GM19193 (cell line): ENCODE measurements at regions not wholly inside any gene's neighbourhood (a gene's known extent, or its start where the extent isn't known, plus 50 kb on each side); places are given as distances from the start of the nearest gene placed in this dataset.

Experiments
- POLR2A ChIP-seq: IDR thresholded peaks from 4 replicates; pipeline ENCODE4 v1.6.1; 2011; ENCODE audit not compliant: insufficient read depth, insufficient read length; ENCODE audit errors: extremely low read depth

DNA sequence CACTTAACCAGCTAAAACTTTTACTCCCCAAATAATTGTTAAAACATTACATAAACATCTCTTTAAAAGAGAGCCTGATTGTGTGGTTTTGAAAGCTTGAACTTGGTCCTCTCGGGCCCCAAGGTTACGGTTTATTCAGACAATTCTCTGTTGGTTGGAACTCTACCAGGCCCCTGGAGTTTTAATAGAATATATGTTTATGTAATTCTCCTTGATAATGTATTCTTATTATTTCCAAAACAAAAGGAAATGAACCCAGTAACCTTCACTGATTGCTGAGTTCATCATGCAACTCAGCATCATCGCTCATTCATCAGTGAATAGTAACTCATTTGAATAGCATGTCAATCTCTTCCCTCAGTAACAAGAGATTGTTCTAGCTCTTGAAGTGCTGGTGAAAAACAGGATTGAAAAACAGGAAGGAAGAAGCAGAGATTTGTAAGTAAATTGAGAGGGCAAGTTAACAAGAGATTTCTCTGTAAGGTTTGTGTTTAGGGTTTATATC lies 464.5 kb upstream of the MARCKS start:
- TF ChIP-seq POLR2A = no peak

GRCh38 chr6:113394216-113394615 lies 462.9 kb upstream of the MARCKS start:
- TF ChIP-seq POLR2A = no peak

GRCh38 chr6:113394729-113395128 lies 462.4 kb upstream of the MARCKS start:
- no peak for TF ChIP-seq POLR2A

DNA sequence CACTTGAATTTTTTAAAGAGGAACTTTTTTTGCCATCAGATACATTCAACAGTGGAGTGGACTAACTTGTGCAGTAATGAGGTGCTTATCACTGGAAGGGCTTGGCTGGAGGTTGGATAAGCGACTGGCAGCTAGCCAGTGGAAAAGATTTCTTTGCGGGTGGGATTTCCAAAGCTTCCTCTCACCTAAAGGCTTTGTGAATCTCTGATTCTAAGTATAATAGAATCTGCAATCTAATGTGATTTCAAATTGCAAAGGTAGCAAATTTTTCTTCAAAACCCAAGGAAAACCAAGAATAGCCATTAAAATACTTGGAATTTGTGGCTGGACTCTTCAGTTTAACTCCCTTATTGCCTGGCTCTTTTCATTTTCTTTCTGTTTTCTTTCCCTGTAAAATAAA lies 460.4 kb upstream of the MARCKS start:
- no peak for TF ChIP-seq POLR2A

GRCh38 chr6:113397236-113397635 lies 459.9 kb upstream of the MARCKS start:
- no peak for TF ChIP-seq POLR2A

- TF ChIP-seq POLR2A = no peak
Observed at GRCh38 chr6:113401231-113401630, 455.9 kb upstream of the MARCKS start.

GRCh38 chr6:113402544-113402943 lies 454.6 kb upstream of the MARCKS start:
- no peak for TF ChIP-seq POLR2A

- no peak for TF ChIP-seq POLR2A
Observed at GRCh38 chr6:113403966-113404595, 453.1 kb upstream of the MARCKS start.

GRCh38 chr6:113405326-113406047 lies 451.7 kb upstream of the MARCKS start:
- no peak for TF ChIP-seq POLR2A

- no peak for TF ChIP-seq POLR2A
Observed at GRCh38 chr6:113406048-113406695, 451.0 kb upstream of the MARCKS start.

GRCh38 chr6:113411011-113411410 lies 446.1 kb upstream of the MARCKS start:
- TF ChIP-seq POLR2A = no peak

DNA sequence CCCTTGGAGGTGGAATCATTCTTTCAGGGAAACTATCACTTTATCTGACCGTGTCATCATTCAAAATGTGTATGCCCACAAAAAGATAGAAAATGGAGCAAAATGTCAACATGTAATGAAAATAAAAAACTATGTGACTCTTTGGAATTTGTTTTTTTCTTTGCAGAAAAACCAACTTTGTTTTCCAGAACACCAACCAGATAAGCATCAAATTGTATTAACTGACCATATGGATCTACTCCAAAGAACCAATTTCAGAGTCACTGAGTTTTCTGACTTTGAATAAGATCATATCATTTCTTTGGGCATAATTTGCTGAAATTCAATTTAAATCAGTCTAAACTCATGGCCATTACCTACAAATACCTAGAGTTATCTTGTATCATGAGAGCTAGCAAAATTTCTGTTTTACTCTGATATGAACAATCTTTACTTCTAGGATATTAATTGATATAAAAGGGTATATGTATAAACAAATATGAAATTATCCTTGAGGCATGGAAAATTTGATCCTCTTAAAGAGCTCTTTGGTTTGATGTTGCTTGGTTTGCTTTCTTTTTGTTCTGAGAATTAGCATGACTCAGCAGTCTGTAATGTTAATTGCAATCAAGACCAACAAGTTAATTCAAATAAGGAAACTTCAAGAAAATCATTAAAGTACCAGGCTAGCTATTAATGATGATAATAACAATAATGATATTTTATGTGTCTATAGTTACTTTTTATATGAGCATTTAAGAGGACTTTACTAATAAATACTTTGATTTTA lies 444.4 kb upstream of the MARCKS start:
- no peak for TF ChIP-seq POLR2A

DNA sequence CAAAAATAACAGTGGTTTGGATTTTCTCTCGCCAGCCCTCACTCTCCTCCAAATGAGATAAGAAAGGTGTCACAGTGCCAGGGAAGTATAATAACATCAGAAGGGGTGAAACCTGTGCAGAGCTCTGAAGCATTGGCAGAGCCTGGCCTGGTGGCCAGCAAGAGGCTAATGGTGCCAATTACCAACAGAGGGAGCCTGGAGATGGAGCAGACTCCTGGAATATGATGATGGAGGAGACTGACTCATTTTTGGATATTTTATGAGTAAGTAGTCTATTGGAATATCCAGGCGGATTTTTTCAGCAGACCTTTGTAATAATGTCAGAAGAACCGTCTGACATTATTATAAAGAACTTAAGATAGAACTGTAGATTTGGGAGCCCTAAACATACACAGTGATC lies 442.6 kb upstream of the MARCKS start:
- no peak for TF ChIP-seq POLR2A

DNA sequence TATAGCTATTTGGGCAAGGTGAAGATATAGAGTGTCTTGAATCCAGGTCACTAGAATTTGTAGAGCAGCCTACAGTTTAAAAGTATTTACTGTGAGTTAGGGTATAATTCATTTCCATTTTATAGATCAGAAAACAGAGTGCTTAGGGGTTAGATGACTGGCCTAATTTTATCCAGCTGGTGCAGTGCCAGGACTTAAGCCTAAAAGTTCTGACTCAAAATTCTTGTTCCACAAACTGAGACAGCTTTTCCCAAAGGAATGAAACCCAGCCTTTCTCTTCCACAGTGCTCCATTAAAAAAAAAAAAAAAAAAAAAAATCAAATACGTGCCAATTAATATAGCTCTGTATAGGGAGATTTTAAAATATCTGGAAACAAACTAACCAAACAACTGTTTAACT lies 441.0 kb upstream of the MARCKS start:
- no peak for TF ChIP-seq POLR2A

GRCh38 chr6:113420290-113420689 lies 436.9 kb upstream of the MARCKS start:
- no peak for TF ChIP-seq POLR2A
